Ishikawa (cell line): ENCODE measurements at regions not wholly inside any gene's neighbourhood (a gene's known extent, or its start where the extent isn't known, plus 50 kb on each side); places are given as distances from the start of the nearest gene placed in this dataset.

Experiments used
- CEBPB ChIP-seq: IDR thresholded peaks from 2 replicates; pipeline ENCODE4 v1.6.1; 2012
- CREB1 ChIP-seq: IDR thresholded peaks from 2 replicates; pipeline ENCODE4 v1.6.1; 2012; ENCODE audit warnings: low read depth
- EGR1 ChIP-seq: IDR thresholded peaks from 2 replicates; pipeline ENCODE4 v1.6.1; 2012
- EP300 ChIP-seq: IDR thresholded peaks from 2 replicates; pipeline ENCODE4 v1.6.1; 2012; ENCODE audit warnings: borderline replicate concordance
- FOXM1 ChIP-seq: IDR thresholded peaks from 2 replicates; pipeline ENCODE4 v1.6.1; 2012; ENCODE audit warnings: low read depth, borderline replicate concordance
- NFIC ChIP-seq: IDR thresholded peaks from 2 replicates; pipeline ENCODE4 v1.6.1; 2012
- RAD21 ChIP-seq: IDR thresholded peaks from 2 replicates; pipeline ENCODE4 v1.6.1; 2012; ENCODE audit warnings: low read depth
- TAF1 ChIP-seq: IDR thresholded peaks from 2 replicates; pipeline ENCODE4 v1.6.1; 2012; ENCODE audit warnings: low read depth, mild to moderate bottlenecking
- TCF12 ChIP-seq: IDR thresholded peaks from 2 replicates; pipeline ENCODE4 v1.6.1; 2012; ENCODE audit warnings: low read depth
- TEAD4 ChIP-seq: IDR thresholded peaks from 2 replicates; pipeline ENCODE4 v1.6.1; 2012
- YY1 ChIP-seq: IDR thresholded peaks from 2 replicates; pipeline ENCODE4 v1.6.1; 2012; ENCODE audit warnings: low read depth
- ZBTB7A ChIP-seq: IDR thresholded peaks from 2 replicates; pipeline ENCODE4 v1.6.1; 2012; ENCODE audit warnings: low read depth
- TF ChIP-seq, protein P1 (sequence below): IDR thresholded peaks from 2 replicates; pipeline ENCODE4 v1.6.1; 2012; ENCODE audit warnings: low read depth, mild to moderate bottlenecking
- TF ChIP-seq, protein P2 (sequence below): IDR thresholded peaks from 2 replicates; pipeline ENCODE4 v1.6.1; 2012
- TF ChIP-seq, protein P3 (sequence below): IDR thresholded peaks from 2 replicates; pipeline ENCODE4 v1.6.1; 2012

DNA sequence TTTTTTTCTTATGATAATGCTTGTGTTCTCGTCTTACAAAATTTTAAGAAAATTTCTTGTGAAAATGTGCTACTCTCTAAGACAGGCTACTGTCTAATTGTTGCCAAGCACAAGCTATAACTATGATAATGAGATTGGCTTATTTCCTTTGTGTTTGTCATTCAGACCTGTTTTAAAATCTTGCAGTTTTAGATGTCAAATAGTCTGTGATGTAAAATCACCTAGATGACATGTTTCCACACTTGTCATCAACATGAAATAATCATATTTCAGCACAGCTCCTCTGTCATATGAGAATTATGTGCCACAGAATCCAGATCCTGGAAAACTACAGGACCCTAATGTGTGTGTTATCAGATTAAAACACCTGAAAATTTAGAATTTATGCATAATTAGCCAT lies 539.7 kb downstream of the USP25 start:
- TF ChIP-seq, protein P1, sequence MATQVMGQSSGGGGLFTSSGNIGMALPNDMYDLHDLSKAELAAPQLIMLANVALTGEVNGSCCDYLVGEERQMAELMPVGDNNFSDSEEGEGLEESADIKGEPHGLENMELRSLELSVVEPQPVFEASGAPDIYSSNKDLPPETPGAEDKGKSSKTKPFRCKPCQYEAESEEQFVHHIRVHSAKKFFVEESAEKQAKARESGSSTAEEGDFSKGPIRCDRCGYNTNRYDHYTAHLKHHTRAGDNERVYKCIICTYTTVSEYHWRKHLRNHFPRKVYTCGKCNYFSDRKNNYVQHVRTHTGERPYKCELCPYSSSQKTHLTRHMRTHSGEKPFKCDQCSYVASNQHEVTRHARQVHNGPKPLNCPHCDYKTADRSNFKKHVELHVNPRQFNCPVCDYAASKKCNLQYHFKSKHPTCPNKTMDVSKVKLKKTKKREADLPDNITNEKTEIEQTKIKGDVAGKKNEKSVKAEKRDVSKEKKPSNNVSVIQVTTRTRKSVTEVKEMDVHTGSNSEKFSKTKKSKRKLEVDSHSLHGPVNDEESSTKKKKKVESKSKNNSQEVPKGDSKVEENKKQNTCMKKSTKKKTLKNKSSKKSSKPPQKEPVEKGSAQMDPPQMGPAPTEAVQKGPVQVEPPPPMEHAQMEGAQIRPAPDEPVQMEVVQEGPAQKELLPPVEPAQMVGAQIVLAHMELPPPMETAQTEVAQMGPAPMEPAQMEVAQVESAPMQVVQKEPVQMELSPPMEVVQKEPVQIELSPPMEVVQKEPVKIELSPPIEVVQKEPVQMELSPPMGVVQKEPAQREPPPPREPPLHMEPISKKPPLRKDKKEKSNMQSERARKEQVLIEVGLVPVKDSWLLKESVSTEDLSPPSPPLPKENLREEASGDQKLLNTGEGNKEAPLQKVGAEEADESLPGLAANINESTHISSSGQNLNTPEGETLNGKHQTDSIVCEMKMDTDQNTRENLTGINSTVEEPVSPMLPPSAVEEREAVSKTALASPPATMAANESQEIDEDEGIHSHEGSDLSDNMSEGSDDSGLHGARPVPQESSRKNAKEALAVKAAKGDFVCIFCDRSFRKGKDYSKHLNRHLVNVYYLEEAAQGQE = no peak
- no peak for TF ChIP-seq NFIC
- TF ChIP-seq EP300 = no peak
- no peak for TF ChIP-seq TCF12
- TF ChIP-seq TAF1 = no peak
- no peak for TF ChIP-seq FOXM1
- no peak for TF ChIP-seq CREB1
- TF ChIP-seq EGR1 = no peak
- no peak for TF ChIP-seq ZBTB7A
- no peak for TF ChIP-seq TEAD4
- TF ChIP-seq CEBPB = no peak

GRCh38 chr21:16279731-16280581 lies 550.2 kb downstream of the USP25 start:
- TF ChIP-seq TAF1 (no peak), TEAD4 (peak; percentile 28; the same call in 1 of the 2 replicates)

- TF ChIP-seq YY1 = no peak
- TF ChIP-seq EGR1 = no peak
- no peak for TF ChIP-seq CEBPB
- TF ChIP-seq ZBTB7A = no peak
- no peak for TF ChIP-seq FOXM1
- TF ChIP-seq TAF1 = no peak
- TF ChIP-seq TEAD4 = no peak
- TF ChIP-seq EP300 = no peak
- no peak for TF ChIP-seq CREB1
- no peak for TF ChIP-seq NFIC
- no peak for TF ChIP-seq RAD21
- TF ChIP-seq, protein P2, sequence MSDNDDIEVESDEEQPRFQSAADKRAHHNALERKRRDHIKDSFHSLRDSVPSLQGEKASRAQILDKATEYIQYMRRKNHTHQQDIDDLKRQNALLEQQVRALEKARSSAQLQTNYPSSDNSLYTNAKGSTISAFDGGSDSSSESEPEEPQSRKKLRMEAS = no peak
- no peak for TF ChIP-seq TCF12
Measured at GRCh38 chr21:16280686-16281091, 550.9 kb downstream of the USP25 start.

DNA sequence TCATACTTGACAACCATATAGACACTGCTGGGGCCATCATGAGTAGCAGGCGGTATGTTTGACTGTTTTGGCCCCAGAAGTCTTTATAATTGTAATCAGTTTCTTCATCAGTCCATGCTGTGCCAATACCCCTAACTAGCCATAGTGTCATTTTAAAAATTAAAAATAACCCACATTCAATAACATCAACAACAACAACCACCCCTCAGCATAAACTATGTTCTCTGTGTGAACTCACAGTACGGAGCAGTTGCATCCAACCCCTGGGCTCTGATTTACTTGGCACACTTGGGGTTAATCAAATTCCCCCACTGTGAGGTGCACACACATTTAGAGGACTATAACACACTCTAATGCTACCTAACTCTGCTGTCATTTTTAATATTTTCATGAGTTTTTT lies 553.7 kb downstream of the USP25 start:
- TF ChIP-seq TEAD4 (no peak), TAF1 (no peak), ZBTB7A (no peak), CEBPB (no peak), FOXM1 (no peak), TCF12 (no peak), YY1 (no peak), EGR1 (no peak), RAD21 (no peak), CREB1 (no peak)
- TF ChIP-seq, protein P3, sequence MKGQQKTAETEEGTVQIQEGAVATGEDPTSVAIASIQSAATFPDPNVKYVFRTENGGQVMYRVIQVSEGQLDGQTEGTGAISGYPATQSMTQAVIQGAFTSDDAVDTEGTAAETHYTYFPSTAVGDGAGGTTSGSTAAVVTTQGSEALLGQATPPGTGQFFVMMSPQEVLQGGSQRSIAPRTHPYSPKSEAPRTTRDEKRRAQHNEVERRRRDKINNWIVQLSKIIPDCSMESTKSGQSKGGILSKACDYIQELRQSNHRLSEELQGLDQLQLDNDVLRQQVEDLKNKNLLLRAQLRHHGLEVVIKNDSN = no peak
- TF ChIP-seq, protein P2 = no peak

DNA sequence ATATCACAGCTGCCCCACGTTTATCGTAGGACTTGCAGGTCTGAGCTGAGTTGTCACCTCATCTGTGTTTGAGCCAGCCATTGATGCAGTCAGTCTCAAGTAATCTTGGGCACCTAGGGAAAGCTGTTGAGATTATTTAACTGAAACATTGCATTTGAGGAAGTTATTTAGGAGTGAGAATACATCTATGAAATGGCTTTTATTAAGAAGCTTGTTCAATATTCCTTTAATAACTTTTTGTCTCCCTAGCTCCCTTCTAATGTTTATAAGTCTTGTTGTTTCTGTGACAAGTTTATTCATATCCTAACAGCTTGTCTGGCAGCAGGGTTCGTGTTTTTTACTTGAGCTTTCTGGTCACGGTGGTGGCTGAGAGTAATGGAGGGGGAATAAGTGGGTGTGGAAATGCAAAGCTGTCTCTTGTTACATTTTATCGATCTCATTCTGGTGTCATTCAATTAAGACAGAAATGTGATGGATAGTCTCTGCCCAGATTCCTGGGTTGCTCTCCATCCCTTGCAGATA lies 555.9 kb downstream of the USP25 start:
- TF ChIP-seq EP300 (peak; percentile 81), TCF12 (peak; percentile 49), CEBPB (no peak), TEAD4 (peak; percentile 65; the same call in 1 of the 2 replicates), ZBTB7A (no peak), FOXM1 (peak; percentile 64; the same call in 1 of the 2 replicates), RAD21 (no peak), EGR1 (no peak), NFIC (no peak; the same call in 1 of the 2 replicates), CREB1 (no peak), TAF1 (no peak)
- TF ChIP-seq, protein P2 = no peak
- TF ChIP-seq, protein P1 = no peak

DNA sequence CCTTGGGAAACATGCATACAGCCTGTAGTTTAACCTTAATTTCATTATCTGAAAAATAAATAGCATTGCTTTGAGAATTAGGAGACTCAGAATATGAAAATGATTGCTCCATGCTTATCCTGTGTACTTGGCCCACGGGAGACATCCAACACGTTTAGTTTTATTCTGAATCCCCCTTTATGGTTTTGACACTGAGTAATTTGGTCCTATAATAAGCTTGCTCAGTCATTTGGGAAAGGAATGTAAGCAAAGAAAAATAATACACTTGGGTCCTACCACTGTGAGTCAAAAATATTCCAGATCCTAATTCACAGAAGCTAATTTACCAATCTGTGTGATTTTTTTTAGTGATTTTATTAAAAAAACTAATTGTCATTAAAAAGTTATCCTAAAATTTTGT lies 557.3 kb downstream of the USP25 start:
- TF ChIP-seq, protein P3 = no peak
- TF ChIP-seq TEAD4 = no peak
- no peak for TF ChIP-seq TCF12
- no peak for TF ChIP-seq ZBTB7A
- no peak for TF ChIP-seq FOXM1
- TF ChIP-seq RAD21 = no peak
- no peak for TF ChIP-seq CREB1
- TF ChIP-seq EP300 = no peak
- no peak for TF ChIP-seq NFIC
- TF ChIP-seq, protein P1 = no peak
- TF ChIP-seq EGR1 = no peak
- no peak for TF ChIP-seq YY1
- no peak for TF ChIP-seq CEBPB
- TF ChIP-seq TAF1 = no peak
- TF ChIP-seq, protein P2 = no peak
